ENCODE measurements at regions not wholly inside any gene's neighbourhood (a gene's known extent, or its start where the extent isn't known, plus 50 kb on each side); places are given as distances from the start of the nearest gene placed in this dataset.

- no peak overlapping the region for H3K27ac ChIP-seq
- TF ChIP-seq CTCF (IDR thresholded peaks at IDR 0.05): no peak
- no peak overlapping the region for H3K4me3 ChIP-seq
- no peak for DNase-seq (ENCODE audit: low spot score)
These were observed 100.1 kb upstream of the SLC2A1 start for GRCh38 chr1:43058545-43059360.

- DNase-seq (ENCODE audit: low spot score): no peak
- H3K27ac ChIP-seq: no peak overlapping the region
- H3K4me3 ChIP-seq: no peak overlapping the region
- TF ChIP-seq CTCF (IDR thresholded peaks at IDR 0.05): no peak
These were observed 99.4 kb upstream of the SLC2A1 start for GRCh38 chr1:43058056-43058455.

GRCh38 chr1:43057567-43057966 is 98.9 kb upstream of the SLC2A1 start:
- no peak for DNase-seq (ENCODE audit: low spot score)
- no peak for TF ChIP-seq CTCF (IDR thresholded peaks at IDR 0.05)
- no peak overlapping the region for H3K4me3 ChIP-seq
- H3K27ac ChIP-seq: peak overlapping the region in 1 of 2 donors; percentile 11

GRCh38 chr1:43056981-43057391 is 98.3 kb upstream of the SLC2A1 start:
- no peak for DNase-seq (ENCODE audit: low spot score)
- no peak for TF ChIP-seq CTCF (IDR thresholded peaks at IDR 0.05)
- H3K27ac ChIP-seq: no peak overlapping the region
- no peak overlapping the region for H3K4me3 ChIP-seq

GRCh38 chr1:43056460-43056859 is 97.8 kb upstream of the SLC2A1 start:
- no peak for DNase-seq (ENCODE audit: low spot score)
- Histone ChIP-seq H3K4me3 (no peak overlapping the region), H3K27ac (no peak overlapping the region)
- TF ChIP-seq CTCF (IDR thresholded peaks at IDR 0.05): no peak

GRCh38 chr1:43054961-43055360 is 96.3 kb upstream of the SLC2A1 start:
- no peak overlapping the region for H3K4me3 ChIP-seq
- DNase-seq (ENCODE audit: low spot score): no peak
- TF ChIP-seq CTCF (IDR thresholded peaks at IDR 0.05): no peak
- no peak overlapping the region for H3K27ac ChIP-seq

- no peak overlapping the region for H3K27ac ChIP-seq
- no peak overlapping the region for H3K4me3 ChIP-seq
- no peak for DNase-seq (ENCODE audit: low spot score)
- no peak for TF ChIP-seq CTCF (IDR thresholded peaks at IDR 0.05)
These were observed 94.2 kb upstream of the SLC2A1 start for GRCh38 chr1:43052786-43053439.
